ENCODE measurements at regions not wholly inside any gene's neighbourhood (a gene's known extent, or its start where the extent isn't known, plus 50 kb on each side); places are given as distances from the start of the nearest gene placed in this dataset.

- TF ChIP-seq CTCF (IDR thresholded peaks at IDR 0.05; ENCODE audit: low read depth, low read length, poor library complexity, severe bottlenecking) (no peak), EZH2phosphoT487 (IDR thresholded peaks at IDR 0.05; ENCODE audit: borderline replicate concordance, low read length) (no peak)
Measured at GRCh38 chr5:13356226-13356625, 588.3 kb downstream of the DNAH5 start.

Data from DOHH2 (cell line).